Stromal cell of bone marrow (primary cell): ENCODE measurements at regions not wholly inside any gene's neighbourhood (a gene's known extent, or its start where the extent isn't known, plus 50 kb on each side); places are given as distances from the start of the nearest gene placed in this dataset.
A peak's percentile ranks its signal among the peaks of the same experiment; 100 is the strongest.

Experiments
- DNase-seq: peaks from one replicate; pipeline ENCODE4 v3.0.0-alpha.2; 2012; ENCODE audit warnings: low read depth

- DNase-seq = peak; percentile 31
Observed at GRCh38 chr10:90602862-90603610, 254.8 kb downstream of the HTR7 start.

GRCh38 chr10:90604636-90605035, 253.2 kb downstream of the HTR7 start:
- no peak for DNase-seq

DNA sequence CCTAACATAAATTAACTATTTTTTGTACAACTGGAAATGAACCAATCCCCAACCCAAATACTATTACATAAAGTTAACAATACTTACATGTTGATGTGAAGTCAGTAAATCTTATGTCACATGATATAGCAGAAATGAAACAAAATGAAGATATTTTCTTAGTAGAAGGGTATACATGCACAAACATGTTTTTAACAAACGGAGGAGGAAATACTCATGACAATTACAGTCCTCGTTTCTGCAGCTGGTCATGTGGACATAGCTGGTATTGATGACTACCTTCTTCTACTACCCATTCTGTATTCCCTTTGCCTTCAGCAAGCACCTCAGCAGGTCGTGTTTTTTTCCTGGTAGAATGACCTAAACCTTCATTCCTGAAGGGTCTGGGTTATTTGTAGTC, 252.3 kb downstream of the HTR7 start:
- DNase-seq = no peak

DNA sequence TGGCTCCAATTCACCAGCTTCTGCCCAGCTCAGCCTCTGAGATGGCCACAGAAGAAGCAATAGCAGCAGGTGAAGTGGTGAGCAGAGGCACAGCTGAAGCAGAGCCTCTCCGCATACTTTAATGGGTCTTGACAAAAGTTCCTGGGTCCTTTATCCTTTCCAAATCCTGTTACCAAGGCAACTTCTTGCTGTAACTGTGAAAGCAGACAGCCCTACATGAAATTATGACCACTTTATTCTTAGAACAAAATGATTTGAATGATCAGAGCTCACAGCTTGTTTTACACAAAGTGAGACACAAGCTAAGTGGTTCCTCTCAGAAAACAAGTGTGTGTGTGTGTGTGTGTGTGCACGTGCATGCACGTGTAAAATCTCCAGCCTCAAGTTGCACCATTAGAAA, 245.6 kb downstream of the HTR7 start:
- no peak for DNase-seq

DNA sequence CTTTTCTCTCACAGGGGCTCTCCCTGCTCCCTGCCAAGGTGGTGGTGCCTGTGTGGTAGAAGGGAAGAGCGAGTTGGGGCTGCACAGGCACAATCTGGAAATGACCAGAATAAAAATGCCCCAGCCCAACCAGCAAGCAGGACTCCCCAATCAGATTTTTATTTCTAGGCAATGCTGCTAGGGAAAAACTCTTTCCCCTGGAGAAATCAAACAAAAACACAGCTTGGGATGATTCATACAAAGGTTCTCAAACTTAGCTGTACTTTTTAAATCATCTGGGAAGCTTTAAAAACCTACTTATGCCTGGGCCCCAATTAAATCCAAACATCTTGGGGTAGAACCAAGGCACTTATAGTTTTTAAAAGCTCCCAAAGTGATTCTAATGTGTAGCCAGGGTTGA, 243.2 kb downstream of the HTR7 start:
- DNase-seq = peak; percentile 65

GRCh38 chr10:90621577-90621976, 236.3 kb downstream of the HTR7 start:
- DNase-seq = no peak

DNA sequence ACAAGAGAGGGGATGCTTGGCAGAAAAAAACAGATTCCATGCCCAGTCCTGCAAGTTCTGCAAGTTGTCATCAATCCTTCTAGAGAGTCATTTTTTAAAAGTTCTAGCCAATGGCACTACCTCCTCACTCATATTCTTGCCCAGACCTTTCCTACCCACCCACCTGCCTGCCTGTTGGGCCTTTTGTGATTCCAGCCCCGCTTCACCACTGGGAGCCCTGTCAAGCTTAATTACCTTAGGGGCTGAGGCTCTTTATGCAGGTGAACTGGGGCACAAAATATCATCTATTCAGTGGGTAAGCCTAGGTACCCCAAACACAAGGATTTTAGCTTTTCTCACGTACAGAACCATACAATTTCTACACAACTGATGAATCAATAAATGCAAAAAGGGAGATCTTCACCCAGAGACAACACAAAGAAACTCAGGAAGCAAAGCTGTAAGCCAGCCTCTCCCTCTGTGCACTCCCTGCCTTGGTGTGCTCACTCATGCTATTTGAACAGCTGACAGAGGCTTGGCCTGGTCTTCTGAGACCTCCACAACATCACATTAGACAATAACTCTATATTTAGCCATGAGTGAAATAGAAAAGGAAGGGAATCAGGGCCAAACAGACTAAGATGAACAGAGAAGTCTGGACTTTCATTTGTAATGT, 222.6 kb downstream of the HTR7 start:
- no peak for DNase-seq

DNA sequence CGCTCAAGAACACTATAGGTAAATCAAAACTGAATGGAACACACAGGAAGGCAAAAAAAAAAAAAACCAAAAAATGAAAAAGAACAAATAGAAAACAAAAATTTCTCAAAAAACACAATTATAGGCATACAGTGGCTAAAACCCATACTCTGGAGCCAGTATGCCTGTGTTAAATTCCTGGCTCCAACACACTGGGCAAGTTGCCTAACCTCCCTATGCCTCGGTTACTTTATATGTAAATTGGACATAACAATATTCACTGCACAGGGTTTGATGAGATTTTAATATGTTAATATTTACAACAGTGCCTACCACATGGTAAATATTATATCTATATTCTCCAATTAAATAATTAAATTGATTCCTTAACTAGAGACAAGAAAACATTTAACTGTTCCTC, 217.1 kb downstream of the HTR7 start:
- no peak for DNase-seq

- no peak for DNase-seq
Observed at GRCh38 chr10:90641731-90642130, 216.1 kb downstream of the HTR7 start.

GRCh38 chr10:90642136-90642535, 215.7 kb downstream of the HTR7 start:
- DNase-seq = peak; percentile 19

DNA sequence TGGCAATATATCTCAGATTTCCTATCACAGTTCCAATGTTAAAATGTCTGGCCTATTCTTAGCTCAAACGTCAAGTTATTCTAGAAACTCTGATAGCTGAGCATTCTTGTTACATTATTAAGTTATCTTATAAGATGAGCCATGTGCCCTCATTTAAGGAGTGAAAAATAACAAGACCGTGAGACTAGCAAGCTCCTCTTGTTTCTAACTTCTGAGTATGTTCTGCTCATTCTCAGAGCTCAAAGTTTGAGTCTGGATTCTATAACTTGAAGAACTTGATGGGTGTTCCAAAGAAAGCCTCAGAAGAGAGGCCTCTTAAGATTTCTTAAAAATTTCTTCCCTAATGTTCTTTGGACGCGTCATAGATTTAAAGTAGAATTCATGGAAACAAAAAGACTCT, 215.2 kb downstream of the HTR7 start:
- no peak for DNase-seq

- no peak for DNase-seq
Observed at GRCh38 chr10:90644165-90644564, 213.7 kb downstream of the HTR7 start.

GRCh38 chr10:90650858-90651257, 207.0 kb downstream of the HTR7 start:
- no peak for DNase-seq

GRCh38 chr10:90652519-90652918, 205.3 kb downstream of the HTR7 start:
- no peak for DNase-seq

GRCh38 chr10:90658791-90659190, 199.0 kb downstream of the HTR7 start:
- no peak for DNase-seq

GRCh38 chr10:90665905-90666662, 191.8 kb downstream of the HTR7 start:
- DNase-seq = no peak

DNA sequence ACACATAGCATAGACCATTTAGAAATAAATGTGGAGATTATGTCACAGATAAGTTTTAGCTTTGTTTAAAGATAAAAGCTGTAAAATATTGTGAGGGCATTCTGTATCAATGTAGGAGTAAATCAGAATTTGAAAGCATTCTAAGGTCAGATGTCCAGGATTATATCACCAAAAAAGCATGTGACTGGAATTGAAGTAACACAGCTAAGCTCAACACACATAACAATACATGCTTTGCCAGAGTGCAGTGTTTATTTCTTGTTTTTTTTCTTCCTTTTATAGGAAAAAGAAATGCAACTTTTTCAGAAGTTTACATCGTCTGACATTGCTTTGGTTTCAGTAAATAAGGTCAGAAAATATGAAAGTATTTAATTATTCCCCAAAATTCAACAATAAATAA, 183.4 kb downstream of the HTR7 start:
- no peak for DNase-seq

DNA sequence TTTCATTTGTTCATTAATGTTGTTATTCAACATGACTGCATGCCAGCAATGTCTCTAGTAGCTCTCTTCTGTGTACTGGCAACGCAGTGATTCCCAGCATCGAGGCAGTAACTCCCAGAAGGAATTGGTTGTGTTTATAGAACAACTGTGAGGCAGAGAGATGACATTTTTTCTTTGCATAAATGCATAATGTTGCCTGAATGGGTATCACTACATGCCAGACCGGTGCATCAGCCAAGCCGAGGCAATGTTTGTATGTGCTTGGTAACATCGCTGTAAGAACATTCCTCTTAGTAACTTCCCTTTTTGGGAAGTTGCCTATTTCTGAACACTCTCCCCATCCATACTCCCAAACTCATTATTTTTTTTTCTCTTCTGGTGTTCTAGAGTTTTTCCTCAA, 182.9 kb downstream of the HTR7 start:
- DNase-seq = peak; percentile 83

GRCh38 chr10:90675621-90676020, 182.2 kb downstream of the HTR7 start:
- DNase-seq = peak; percentile 41
